H1 (cell line): ENCODE measurements at regions not wholly inside any gene's neighbourhood (a gene's known extent, or its start where the extent isn't known, plus 50 kb on each side); places are given as distances from the start of the nearest gene placed in this dataset.

Source experiments
- CEBPB ChIP-seq: IDR thresholded peaks from 2 replicates; pipeline ENCODE4 v1.6.1; 2012; ENCODE audit warnings: low read depth, low read length
- CHD1 ChIP-seq: IDR thresholded peaks from 2 replicates; pipeline ENCODE4 v1.6.1; 2012; ENCODE audit warnings: low read depth, low read length, improper control_type of control experiment
- CTBP2 ChIP-seq: IDR thresholded peaks from 2 replicates; pipeline ENCODE4 v1.7.0; 2011; ENCODE audit warnings: borderline replicate concordance, mild to moderate bottlenecking, moderate library complexity, mixed read lengths, low read length; ENCODE audit not compliant: insufficient read depth, insufficient read length
- FOSL1 ChIP-seq: IDR thresholded peaks from 2 replicates; pipeline ENCODE4 v1.6.1; 2011; ENCODE audit warnings: mild to moderate bottlenecking, low read depth, low read length, moderate library complexity; ENCODE audit not compliant: insufficient read depth
- KDM5A ChIP-seq: fragments of 200-600 bp; IDR thresholded peaks from 2 replicates; pipeline ENCODE4 v1.7.1; 2012; ENCODE audit warnings: mild to moderate bottlenecking, low read length, inconsistent platforms, mixed read lengths
- NRF1 ChIP-seq: IDR thresholded peaks from 2 replicates; pipeline ENCODE4 v1.6.1; 2011; ENCODE audit warnings: mild to moderate bottlenecking, low read depth, low read length, improper control_type of control experiment
- SAP30 ChIP-seq: fragments of 300-600 bp; sonication (generic); IDR thresholded peaks from 2 replicates; pipeline ENCODE4 v1.7.1; 2012; ENCODE audit warnings: low read length, moderate library complexity, mild to moderate bottlenecking, inconsistent platforms; ENCODE audit not compliant: insufficient read depth, insufficient replicate concordance
- TAF1 ChIP-seq: IDR thresholded peaks from 2 replicates; pipeline ENCODE4 v1.6.1; 2011; ENCODE audit warnings: mild to moderate bottlenecking, low read depth, low read length

GRCh38 chr12:113762155-113762881, 203.8 kb downstream of the RBM19 start (continued):
- TF ChIP-seq TAF1 (no peak), CTBP2 (no peak), FOSL1 (no peak), SAP30 (no peak), CHD1 (no peak), CEBPB (no peak), NRF1 (no peak), KDM5A (no peak)
